ENCODE measurements at regions not wholly inside any gene's neighbourhood (a gene's known extent, or its start where the extent isn't known, plus 50 kb on each side); places are given as distances from the start of the nearest gene placed in this dataset.
"Not testable (repeated sequence)": the region's sequence is repeated elsewhere in the genome, so short reads cannot be mapped to it uniquely, and the experiment has no call there.

DNA sequence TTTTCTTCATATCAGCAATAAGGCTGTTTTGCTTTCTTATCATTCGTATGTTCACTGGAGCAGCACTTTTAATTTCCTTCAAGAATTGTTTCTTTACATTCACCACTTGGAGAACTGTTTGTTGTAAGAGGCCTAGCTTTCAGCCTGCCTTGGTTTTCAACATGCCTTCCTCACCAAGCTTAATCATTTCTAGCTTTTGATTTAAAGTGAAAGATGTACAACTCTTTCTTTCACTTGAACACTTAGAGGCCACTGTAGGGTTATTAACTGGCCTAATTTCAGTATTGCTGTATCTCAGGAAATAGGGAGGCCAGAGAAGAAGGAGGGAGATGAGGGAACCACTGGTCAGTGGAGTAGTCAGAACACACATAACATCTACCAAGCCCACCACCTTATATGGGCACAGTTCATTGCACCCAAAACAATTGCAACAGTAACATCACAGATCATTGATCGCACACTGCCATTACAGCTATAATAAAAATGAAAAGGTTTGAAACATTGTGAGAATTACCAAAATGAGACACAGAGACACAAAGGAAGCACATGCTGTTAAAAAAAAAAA is 181.4 kb upstream of the TUBA3C start:
- Mint-ChIP-seq H3K4me3 (ENCODE audit: unreplicated experiment) (no peak overlapping the region), H3K4me1 (ENCODE audit: unreplicated experiment) (no peaks in the 10 kb centered on the region), H3K9me3 (ENCODE audit: unreplicated experiment) (peaks cover 18% of the 10 kb centered on the region), H3K27me3 (ENCODE audit: unreplicated experiment) (no peaks in the 10 kb centered on the region), H3K27ac (ENCODE audit: unreplicated experiment) (no peak overlapping the region), H3K36me3 (ENCODE audit: low read depth, unreplicated experiment) (peaks cover 10% of the 10 kb centered on the region)
- DNase-seq (ENCODE audit: low spot score): no peak
- TF ChIP-seq, protein P1, sequence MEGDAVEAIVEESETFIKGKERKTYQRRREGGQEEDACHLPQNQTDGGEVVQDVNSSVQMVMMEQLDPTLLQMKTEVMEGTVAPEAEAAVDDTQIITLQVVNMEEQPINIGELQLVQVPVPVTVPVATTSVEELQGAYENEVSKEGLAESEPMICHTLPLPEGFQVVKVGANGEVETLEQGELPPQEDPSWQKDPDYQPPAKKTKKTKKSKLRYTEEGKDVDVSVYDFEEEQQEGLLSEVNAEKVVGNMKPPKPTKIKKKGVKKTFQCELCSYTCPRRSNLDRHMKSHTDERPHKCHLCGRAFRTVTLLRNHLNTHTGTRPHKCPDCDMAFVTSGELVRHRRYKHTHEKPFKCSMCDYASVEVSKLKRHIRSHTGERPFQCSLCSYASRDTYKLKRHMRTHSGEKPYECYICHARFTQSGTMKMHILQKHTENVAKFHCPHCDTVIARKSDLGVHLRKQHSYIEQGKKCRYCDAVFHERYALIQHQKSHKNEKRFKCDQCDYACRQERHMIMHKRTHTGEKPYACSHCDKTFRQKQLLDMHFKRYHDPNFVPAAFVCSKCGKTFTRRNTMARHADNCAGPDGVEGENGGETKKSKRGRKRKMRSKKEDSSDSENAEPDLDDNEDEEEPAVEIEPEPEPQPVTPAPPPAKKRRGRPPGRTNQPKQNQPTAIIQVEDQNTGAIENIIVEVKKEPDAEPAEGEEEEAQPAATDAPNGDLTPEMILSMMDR (IDR thresholded peaks at IDR 0.05; ENCODE audit: unreplicated experiment): no peak

DNA sequence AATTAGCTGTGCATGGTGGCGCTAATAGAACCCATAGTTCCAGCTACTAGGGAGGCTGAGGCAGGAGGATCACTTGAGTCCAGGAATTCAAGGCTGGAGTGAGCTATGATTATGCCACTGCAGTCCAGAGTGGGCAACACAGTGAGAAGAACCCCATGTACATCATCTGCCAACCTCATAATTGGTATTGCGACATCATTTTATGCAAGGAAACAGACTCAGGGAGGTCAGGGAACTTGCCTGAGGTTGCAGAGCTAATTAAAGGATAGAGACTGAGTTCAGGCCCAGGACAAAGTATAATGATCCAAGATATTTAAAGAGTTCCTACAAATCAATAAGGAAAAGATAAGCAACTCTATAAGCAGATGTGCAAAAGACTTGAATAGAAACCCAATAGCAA is 178.1 kb upstream of the TUBA3C start:
- H3K27me3 Mint-ChIP-seq (ENCODE audit: unreplicated experiment); H3K4me3 Mint-ChIP-seq (ENCODE audit: unreplicated experiment); H3K27ac Mint-ChIP-seq (ENCODE audit: unreplicated experiment); H3K4me1 Mint-ChIP-seq (ENCODE audit: unreplicated experiment); DNase-seq (ENCODE audit: low spot score): not testable (repeated sequence)
- H3K36me3 Mint-ChIP-seq (ENCODE audit: low read depth, unreplicated experiment): peaks cover 13% of the 10 kb centered on the region
- peaks cover 20% of the 10 kb centered on the region for H3K9me3 Mint-ChIP-seq (ENCODE audit: unreplicated experiment)

DNA sequence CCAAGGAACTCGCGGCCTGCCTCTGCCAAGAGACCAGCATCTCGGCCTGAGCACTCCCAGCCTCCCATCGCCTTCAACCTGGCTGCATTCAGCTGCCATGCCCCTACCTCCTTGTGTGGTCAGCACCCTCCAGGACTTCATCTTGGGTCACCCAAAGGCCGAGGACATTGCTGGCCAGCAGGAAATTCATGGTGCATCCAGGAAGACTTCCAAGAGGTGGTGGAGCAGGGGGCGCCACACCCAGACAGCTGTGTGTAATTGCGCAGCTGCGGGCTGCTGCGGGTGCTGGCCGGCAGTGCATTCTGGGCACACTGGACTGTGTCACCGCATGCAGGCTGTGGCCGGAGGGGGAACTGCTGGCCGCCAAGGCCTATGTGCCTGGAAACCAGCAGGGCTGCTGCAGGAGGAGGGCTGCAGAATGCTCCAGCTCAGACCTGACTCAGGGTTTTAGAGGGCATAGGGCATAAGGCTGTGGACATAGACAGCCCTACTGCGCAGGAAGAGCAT is 164.3 kb upstream of the TUBA3C start:
- TF ChIP-seq, protein P1 (IDR thresholded peaks at IDR 0.05; ENCODE audit: unreplicated experiment): no peak
- DNase-seq (ENCODE audit: low spot score): no peak
- H3K4me3 Mint-ChIP-seq (ENCODE audit: unreplicated experiment): no peak overlapping the region
- H3K27ac Mint-ChIP-seq (ENCODE audit: unreplicated experiment): no peak overlapping the region
- H3K9me3 Mint-ChIP-seq (ENCODE audit: unreplicated experiment): peaks cover 15% of the 10 kb centered on the region
- H3K4me1 Mint-ChIP-seq (ENCODE audit: unreplicated experiment): no peaks in the 10 kb centered on the region
- H3K36me3 Mint-ChIP-seq (ENCODE audit: low read depth, unreplicated experiment): peaks cover 5% of the 10 kb centered on the region
- H3K27me3 Mint-ChIP-seq (ENCODE audit: unreplicated experiment): no peaks in the 10 kb centered on the region

DNA sequence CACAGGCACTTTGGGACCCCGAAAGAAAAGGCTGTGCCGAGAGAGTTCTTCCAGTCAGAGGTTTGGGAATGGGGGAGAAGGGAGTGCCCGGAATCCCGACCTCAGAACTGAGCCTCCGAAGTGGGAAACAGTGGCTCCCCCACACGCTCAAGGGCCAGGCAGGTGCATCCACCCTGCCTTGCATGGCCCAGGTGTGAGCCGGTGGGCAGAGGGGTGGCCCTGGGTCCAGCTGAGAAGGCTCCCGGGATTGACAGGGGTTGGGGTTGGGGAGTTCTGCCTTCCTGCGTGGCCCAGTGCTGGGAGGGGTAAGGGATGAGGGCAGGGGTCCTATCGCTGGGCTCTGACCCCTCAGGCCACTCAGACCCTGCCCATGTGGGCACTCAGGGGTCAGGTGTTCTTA is 163.5 kb upstream of the TUBA3C start:
- Mint-ChIP-seq H3K27me3 (ENCODE audit: unreplicated experiment) (peaks cover 3% of the 10 kb centered on the region), H3K27ac (ENCODE audit: unreplicated experiment) (no peak overlapping the region), H3K4me1 (ENCODE audit: unreplicated experiment) (no peaks in the 10 kb centered on the region), H3K4me3 (ENCODE audit: unreplicated experiment) (no peak overlapping the region), H3K9me3 (ENCODE audit: unreplicated experiment) (peaks cover 16% of the 10 kb centered on the region), H3K36me3 (ENCODE audit: low read depth, unreplicated experiment) (peaks cover 5% of the 10 kb centered on the region)
- DNase-seq (ENCODE audit: low spot score): no peak
- TF ChIP-seq, protein P1 (IDR thresholded peaks at IDR 0.05; ENCODE audit: unreplicated experiment): no peak

DNA sequence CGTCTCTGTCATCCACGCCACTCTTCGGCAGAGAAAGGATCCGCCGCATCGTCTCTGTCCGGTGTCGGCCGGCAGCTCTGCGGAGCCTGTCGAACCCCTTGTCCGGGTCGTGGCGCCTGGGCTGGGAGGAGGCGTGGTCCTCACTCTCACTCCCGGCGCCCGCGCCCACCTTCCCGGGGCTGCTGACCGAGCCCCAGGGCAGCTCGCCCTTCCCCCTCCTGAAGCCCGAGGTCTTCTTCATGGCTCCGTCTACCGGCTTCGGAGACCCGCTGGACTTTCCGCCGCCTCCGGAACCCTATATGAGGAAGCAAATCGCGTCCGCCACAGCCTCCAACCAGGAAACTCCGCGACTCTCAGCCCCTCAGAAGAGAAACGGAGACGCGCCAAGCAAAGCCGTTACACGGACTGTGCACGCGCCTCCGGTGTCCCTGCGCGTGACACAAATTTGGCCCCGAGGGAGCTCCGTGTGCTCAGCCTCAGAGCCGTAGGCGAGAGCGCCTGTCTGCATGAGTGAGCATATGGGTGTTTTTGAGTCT is 163.0 kb upstream of the TUBA3C start:
- not testable (repeated sequence) for H3K4me1 Mint-ChIP-seq (ENCODE audit: unreplicated experiment); H3K27ac Mint-ChIP-seq (ENCODE audit: unreplicated experiment); H3K4me3 Mint-ChIP-seq (ENCODE audit: unreplicated experiment); H3K36me3 Mint-ChIP-seq (ENCODE audit: low read depth, unreplicated experiment); H3K27me3 Mint-ChIP-seq (ENCODE audit: unreplicated experiment); DNase-seq (ENCODE audit: low spot score)
- peaks cover 16% of the 10 kb centered on the region for H3K9me3 Mint-ChIP-seq (ENCODE audit: unreplicated experiment)

DNA sequence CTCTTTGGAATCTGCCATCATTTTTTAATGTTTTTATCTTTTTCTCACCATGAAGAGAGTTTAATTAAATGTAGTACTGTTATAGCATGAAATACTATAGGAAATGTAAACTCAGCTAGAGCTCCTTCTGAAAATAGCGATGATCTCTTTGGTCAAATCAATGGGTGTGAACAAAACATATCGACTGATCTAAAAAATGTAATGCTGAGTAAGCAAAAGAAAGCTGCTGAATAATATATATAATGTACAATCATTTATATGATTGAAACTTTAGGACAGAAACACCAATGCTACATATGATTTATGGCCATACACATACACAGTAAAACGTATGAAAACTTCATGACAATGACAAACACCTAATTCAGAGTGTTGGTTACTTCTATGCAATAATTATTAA is 150.8 kb upstream of the TUBA3C start:
- Mint-ChIP-seq H3K9me3 (ENCODE audit: unreplicated experiment) (peaks cover 22% of the 10 kb centered on the region), H3K27ac (ENCODE audit: unreplicated experiment) (no peak overlapping the region)
- TF ChIP-seq, protein P1 (IDR thresholded peaks at IDR 0.05; ENCODE audit: unreplicated experiment): no peak

More for the DNA sequence above, 150.8 kb upstream of the TUBA3C start:
- no peak overlapping the region for H3K4me3 Mint-ChIP-seq (ENCODE audit: unreplicated experiment)
- H3K36me3 Mint-ChIP-seq (ENCODE audit: low read depth, unreplicated experiment): no peaks in the 10 kb centered on the region
- no peaks in the 10 kb centered on the region for H3K4me1 Mint-ChIP-seq (ENCODE audit: unreplicated experiment)
- DNase-seq (ENCODE audit: low spot score): no peak
- no peaks in the 10 kb centered on the region for H3K27me3 Mint-ChIP-seq (ENCODE audit: unreplicated experiment)

All from endothelial cell (in vitro differentiated cells).